GM12872 (cell line): ENCODE measurements at regions not wholly inside any gene's neighbourhood (a gene's known extent, or its start where the extent isn't known, plus 50 kb on each side); places are given as distances from the start of the nearest gene placed in this dataset.

Experiments used
- TF ChIP-seq, protein P1 (sequence below): IDR thresholded peaks from 3 replicates; pipeline ENCODE4 v1.5.1; 2011; ENCODE audit warnings: low read depth, mild to moderate bottlenecking, low read length, moderate library complexity; ENCODE audit not compliant: insufficient read depth

DNA sequence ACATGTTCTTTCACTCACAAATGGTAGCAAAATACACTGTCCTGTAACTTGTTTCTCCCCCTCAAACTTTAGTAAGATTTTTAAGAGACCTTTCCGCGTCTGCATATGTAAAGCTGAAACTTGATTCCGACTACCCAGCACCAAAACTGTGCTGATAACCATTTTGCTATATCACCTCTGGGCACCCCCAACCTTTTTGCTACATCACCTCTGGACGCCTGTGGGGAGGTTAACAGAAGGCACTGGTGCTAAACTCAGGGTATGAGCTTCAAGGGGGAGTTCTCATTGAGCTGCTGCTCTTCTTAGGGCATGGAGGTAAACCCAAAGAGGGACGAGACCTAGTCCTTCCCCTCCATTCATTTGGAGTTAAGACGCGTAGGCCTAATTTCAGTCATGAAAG lies 67.6 kb upstream of the NFE2L3 start:
- TF ChIP-seq, protein P1, sequence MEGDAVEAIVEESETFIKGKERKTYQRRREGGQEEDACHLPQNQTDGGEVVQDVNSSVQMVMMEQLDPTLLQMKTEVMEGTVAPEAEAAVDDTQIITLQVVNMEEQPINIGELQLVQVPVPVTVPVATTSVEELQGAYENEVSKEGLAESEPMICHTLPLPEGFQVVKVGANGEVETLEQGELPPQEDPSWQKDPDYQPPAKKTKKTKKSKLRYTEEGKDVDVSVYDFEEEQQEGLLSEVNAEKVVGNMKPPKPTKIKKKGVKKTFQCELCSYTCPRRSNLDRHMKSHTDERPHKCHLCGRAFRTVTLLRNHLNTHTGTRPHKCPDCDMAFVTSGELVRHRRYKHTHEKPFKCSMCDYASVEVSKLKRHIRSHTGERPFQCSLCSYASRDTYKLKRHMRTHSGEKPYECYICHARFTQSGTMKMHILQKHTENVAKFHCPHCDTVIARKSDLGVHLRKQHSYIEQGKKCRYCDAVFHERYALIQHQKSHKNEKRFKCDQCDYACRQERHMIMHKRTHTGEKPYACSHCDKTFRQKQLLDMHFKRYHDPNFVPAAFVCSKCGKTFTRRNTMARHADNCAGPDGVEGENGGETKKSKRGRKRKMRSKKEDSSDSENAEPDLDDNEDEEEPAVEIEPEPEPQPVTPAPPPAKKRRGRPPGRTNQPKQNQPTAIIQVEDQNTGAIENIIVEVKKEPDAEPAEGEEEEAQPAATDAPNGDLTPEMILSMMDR, result no peak

DNA sequence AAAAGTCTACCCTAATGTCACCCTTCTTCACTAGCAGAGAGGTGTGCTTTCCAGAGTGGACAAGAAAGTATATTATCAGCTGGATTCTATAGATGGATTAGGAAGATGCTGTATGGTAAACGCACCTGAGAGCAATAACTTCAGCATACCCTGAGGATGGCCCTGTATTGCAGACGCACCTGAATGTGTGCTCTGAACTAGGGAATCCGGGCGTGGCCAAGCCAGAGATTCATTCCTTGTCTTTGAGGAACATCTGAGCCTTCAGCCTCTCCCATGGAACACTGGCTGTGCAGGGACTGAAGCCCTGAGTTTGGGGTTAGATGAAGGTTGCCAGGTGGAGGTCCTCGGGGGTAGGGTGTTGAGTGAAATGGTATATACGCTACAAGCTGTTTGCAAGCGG lies 66.2 kb upstream of the NFE2L3 start:
- TF ChIP-seq, protein P1, result no peak

DNA sequence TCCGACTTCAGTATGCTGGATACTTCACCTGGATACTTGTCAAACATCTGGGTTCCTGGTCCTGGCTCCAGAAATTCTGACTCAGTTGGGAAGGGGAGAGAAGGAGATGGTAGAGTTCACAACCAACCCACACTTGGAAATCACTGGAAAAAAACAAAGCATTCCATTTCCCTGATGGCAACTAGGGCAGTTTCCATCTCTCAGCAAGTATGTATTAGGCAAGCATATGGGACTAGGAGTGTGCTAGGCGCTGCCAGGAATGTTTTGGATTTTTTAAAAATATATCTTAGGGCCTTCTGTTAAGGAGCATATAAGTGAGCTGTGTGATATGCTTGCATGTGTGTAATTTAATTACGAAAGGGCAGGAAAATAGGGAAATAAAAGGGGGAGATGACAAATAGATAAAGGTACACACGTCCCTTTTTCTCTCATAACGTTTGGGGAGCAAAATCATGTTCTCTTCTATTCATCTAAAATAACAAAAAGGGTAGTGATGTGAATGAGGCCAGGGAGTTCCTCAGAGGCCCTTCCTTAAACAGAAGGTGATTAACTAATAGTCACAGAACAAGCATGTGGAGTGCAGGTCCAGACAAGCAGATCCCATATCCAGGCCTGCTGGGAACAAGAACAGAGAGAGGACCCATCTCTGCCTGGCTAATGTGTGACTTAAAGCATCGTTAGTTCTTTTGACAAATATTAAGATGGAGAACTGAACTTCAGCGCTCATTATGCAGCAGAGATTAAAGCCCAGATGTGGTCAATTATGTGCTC lies 64.5 kb upstream of the NFE2L3 start:
- TF ChIP-seq, protein P1, result no peak

DNA sequence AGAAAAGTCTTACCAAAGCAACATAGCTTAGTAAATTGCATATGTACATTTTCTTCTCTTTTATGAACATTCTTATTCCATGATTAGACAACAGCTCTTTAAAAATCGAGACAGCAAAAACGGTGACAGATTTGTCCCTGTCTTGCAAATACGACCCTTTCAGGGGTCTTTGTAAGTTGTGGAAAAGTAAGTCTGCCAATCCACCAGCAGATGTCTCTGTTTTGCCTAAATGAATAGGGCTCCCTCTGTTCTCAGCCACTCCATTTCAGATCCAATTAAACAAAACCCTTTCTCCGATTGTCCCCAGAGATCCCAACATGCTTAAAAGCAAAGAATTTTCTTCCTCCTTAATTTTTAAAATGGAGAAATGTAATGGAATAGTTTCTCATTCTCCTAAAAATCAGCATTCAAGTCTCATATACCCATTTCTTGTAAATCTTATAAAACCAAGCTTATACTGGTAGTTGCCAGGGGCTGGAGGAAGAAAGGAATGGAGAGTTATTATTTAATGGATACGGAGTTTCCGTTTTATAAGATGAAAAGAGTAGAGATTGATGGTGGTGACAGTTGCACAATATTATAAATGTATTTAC lies 61.0 kb upstream of the NFE2L3 start:
- TF ChIP-seq, protein P1, result peak; percentile 73

DNA sequence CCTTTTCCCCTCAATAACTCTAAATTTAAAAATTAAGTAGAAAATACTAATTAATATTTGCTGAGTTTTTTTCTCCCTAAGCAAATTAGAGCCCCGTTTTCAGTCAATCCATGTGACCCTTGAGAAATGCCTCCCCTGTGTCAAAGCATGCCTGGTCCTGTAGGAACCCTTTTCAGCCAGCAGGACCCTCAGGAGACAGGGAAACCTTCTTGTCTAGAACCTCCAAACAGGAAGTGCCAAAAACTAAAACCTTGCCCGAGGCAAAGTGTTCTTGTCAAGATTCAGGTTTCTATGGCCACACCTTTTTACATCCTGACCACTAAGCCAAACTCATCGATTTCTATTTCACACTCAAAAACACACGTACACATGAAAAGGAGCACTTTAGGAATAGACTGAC lies 60.1 kb upstream of the NFE2L3 start:
- TF ChIP-seq, protein P1, result peak; percentile 23; the same call in 1 of the 3 replicates

DNA sequence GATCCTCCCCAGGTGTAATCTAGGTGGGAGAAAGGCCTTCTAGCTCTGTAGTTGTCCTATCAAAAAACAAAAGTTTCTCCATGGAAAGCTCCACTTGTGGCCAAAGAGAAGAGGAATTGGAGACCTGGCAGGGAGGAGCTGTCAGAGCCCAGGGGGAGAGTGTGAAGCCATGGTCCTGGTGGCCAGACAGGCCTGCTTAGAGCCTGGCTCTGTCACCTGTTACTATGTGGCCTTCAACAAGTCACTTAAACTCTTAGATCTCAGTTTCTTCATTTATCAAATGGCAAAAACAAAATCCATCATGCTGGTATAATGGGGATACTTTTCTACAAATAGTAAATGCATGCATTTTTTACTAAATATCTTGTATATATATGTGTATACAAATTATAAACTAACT lies 59.0 kb upstream of the NFE2L3 start:
- TF ChIP-seq, protein P1, result no peak

DNA sequence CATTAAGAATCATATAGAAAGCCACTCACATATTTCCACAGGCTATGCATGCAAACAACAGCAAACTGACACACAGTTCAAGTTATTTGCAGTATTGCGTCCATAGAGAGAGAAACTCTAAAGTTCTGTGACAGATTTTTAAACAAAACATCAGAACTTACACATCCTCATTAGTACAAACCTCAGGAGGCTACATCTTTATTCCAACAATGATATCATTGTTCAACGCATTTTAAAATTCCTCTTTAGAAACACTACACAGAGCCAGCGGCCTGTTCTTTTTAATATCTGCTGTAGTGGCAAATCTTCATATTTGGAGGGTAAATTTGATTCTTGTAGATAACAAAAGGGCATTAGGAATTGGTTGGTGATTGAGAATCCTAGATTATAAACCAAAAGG lies 55.9 kb upstream of the NFE2L3 start:
- TF ChIP-seq, protein P1, result no peak
